ENCODE measurements at regions not wholly inside any gene's neighbourhood (a gene's known extent, or its start where the extent isn't known, plus 50 kb on each side); places are given as distances from the start of the nearest gene placed in this dataset.

DNA sequence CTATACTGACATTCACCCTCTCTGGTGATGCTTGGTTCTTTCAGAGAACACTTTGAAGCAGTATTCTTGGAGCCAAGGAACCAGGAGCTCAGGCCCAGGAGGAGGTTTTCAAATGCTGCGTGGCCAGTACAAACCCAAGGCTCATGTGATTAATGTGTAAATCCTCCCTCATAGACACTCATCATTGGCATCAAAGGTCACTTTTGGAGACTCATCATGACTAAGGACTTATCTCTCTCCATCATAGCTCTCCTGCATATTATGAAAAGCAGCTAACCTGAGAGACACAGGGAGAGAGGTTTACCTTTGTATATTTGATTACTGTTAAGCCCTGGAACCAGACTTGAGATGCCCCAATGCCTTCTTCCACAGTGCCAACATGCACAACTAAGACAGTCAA, 115.3 kb upstream of the SRD5A2 start:
- Histone ChIP-seq H3K56ac (ENCODE audit: extremely low read depth, insufficient read depth, low read length) (no peak overlapping the region), H3K4me3 (ENCODE audit: insufficient read depth, low read depth, low read length) (no peak overlapping the region), H3K79me1 (ENCODE audit: low read depth in 1 of 2, low read length in 2 of 2) (no peaks in the 10 kb centered on the region), H3K4ac (ENCODE audit: low read depth, low read length) (no peak overlapping the region), H4K20me1 (ENCODE audit: insufficient read depth, low read length) (no peaks in the 10 kb centered on the region), H2BK120ac (ENCODE audit: low read depth, low read length) (no peak overlapping the region), H2AFZ (replicated peaks; ENCODE audit: low read length, poor library complexity) (no peak overlapping the region), H3K23ac (ENCODE audit: low read depth, low read length) (no peak overlapping the region), H3K36me3 (ENCODE audit: control insufficient read depth, insufficient read depth, low read length) (no peaks in the 10 kb centered on the region), H4K8ac (ENCODE audit: low read depth in 2 of 2, low read length in 2 of 2) (no peak overlapping the region), H3K4me1 (ENCODE audit: control insufficient read depth, insufficient read depth, low read length) (no peaks in the 10 kb centered on the region), H3K9me1 (ENCODE audit: insufficient read depth, low read length) (no peaks in the 10 kb centered on the region), H2BK5ac (ENCODE audit: low read depth, low read length, poor library complexity, severe bottlenecking) (no peak overlapping the region), H3K18ac (ENCODE audit: low read depth, low read length) (no peak overlapping the region), H4K91ac (ENCODE audit: insufficient read depth, low read depth, low read length) (no peak overlapping the region), H3K4me2 (ENCODE audit: low read depth, low read length) (no peak overlapping the region), H3K27ac (ENCODE audit: insufficient read depth, low read length) (no peak overlapping the region), H3K27me3 (ENCODE audit: control insufficient read depth, insufficient read depth, low read length) (no peaks in the 10 kb centered on the region), H3K14ac (replicated peaks; ENCODE audit: low read depth, low read length) (no peak overlapping the region), H2AK9ac (replicated peaks; ENCODE audit: low read depth, low read length, poor library complexity) (no peak overlapping the region), H4K5ac (ENCODE audit: low read depth, low read length) (no peak overlapping the region), H3K9ac (ENCODE audit: low read depth, low read length) (no peak overlapping the region), H3K9me3 (ENCODE audit: control insufficient read depth, insufficient read depth, low read length) (peaks cover 16% of the 10 kb centered on the region), H2AK5ac (ENCODE audit: low read depth, low read length) (no peak overlapping the region), H2BK15ac (ENCODE audit: low read depth, low read length) (no peak overlapping the region), H2BK20ac (ENCODE audit: low read depth, low read length) (no peak overlapping the region)
- TF ChIP-seq RFX5 (IDR thresholded peaks at IDR 0.05; ENCODE audit: low read depth, low read length), result no peak
- in situ Hi-C loops (cut with MboI; ENCODE audit: low sequenced_read_pairs) (no loop called here), intact Hi-C loops (cut with micrococcal nuclease) (no loop called here), dilution Hi-C loops (cut with HindIII; ENCODE audit: low sequenced_read_pairs, unreplicated experiment) (no loop called here)
- WGBS, 2 experiments (ENCODE audit: extremely low coverage in 2 of 2, insufficient read length in 1 of 2), result no CpG with 5 or more reads among the region's 1 CpG
- BruUV-seq (replicated peaks), result no TSS peak
- ChIA-PET POLR2A (ENCODE audit: unreplicated experiment) (interaction anchor here (0.5 kb wide), 1 partner anchor 569 kb away, joined by 3 read pairs; no protein-coding TSS in a partner anchor), CTCF (interaction anchor here (0.6 to 0.8 kb wide), 2 partner anchors 76 to 361 kb away, joined by 3 read pairs; no protein-coding TSS in a partner anchor)
- DNase-seq (no peak), ATAC-seq (ENCODE audit: low read depth) (no peak)

All from IMR-90 (cell line).